ENCODE measurements at regions not wholly inside any gene's neighbourhood (a gene's known extent, or its start where the extent isn't known, plus 50 kb on each side); places are given as distances from the start of the nearest gene placed in this dataset.
"Not testable (repeated sequence)": the region's sequence is repeated elsewhere in the genome, so short reads cannot be mapped to it uniquely, and the experiment has no call there.

DNA sequence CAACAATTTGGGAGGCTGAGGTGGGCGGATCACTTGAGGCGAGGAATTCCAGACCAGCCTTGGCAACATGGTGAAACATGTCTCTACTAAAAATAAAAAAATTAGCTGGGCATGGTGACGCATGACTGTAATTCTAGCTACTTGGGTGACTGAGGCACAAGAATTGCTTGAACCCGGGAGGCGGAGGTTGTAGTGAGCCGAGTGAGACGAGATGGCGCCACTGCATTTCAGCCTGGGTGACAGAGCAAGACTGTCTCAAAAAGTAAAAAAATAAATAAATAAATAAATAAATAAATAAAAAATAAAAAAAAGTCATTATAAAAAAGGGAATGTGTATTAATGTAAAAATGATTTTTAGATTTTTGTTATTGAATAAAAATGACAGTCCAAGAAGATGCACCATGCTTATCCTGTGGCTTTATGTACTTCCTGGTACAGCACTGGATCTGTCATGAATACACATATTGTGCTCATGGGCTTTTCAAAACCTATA is 658.8 kb upstream of the LRRN3 start:
- ATAC-seq (ENCODE audit: low FRiP score) (no peak), DNase-seq (no peak)
- intact Hi-C loops (cut with DNase I), result no loop called here
- peaks cover 1% of the 10 kb centered on the region for H3K9me3 ChIP-seq (ENCODE audit: control insufficient read depth, low read length)
- 96 to 97% methylated on average over 8 of the region's 8 CpGs for WGBS, 2 donors
- no peak overlapping the region for H3K4me3 ChIP-seq (ENCODE audit: low read length in 2 of 2)
- no peaks in the 10 kb centered on the region for H3K27me3 ChIP-seq (ENCODE audit: control insufficient read depth in 1 of 2, insufficient read depth in 2 of 2, low read length in 1 of 2)
- H3K27ac ChIP-seq (ENCODE audit: low read depth in 1 of 2, low read length in 2 of 2), result no peak overlapping the region
- no peaks in the 10 kb centered on the region for H3K36me3 ChIP-seq (ENCODE audit: control insufficient read depth in 1 of 2, insufficient read depth in 2 of 2, low read length in 1 of 2)
- no peaks in the 10 kb centered on the region for H3K4me1 ChIP-seq (ENCODE audit: control insufficient read depth in 1 of 2, insufficient read depth in 2 of 2, low read length in 2 of 2)

- ATAC-seq (ENCODE audit: low FRiP score); H3K36me3 ChIP-seq (ENCODE audit: control insufficient read depth in 1 of 2, insufficient read depth in 2 of 2, low read length in 1 of 2); H3K9me3 ChIP-seq (ENCODE audit: control insufficient read depth, low read length); intact Hi-C loops (cut with DNase I); H3K27ac ChIP-seq (ENCODE audit: low read depth in 1 of 2, low read length in 2 of 2); H3K4me3 ChIP-seq (ENCODE audit: low read length in 2 of 2); H3K4me1 ChIP-seq (ENCODE audit: control insufficient read depth in 1 of 2, insufficient read depth in 2 of 2, low read length in 2 of 2); H3K27me3 ChIP-seq (ENCODE audit: control insufficient read depth in 1 of 2, insufficient read depth in 2 of 2, low read length in 1 of 2); DNase-seq: not testable (repeated sequence)
- WGBS, 2 donors, result 96 to 98% methylated on average over 2 of the region's 2 CpGs
These were observed 652.0 kb upstream of the LRRN3 start for GRCh38 chr7:110438926-110439325.

GRCh38 chr7:110442381-110442837 is 648.5 kb upstream of the LRRN3 start:
- Histone ChIP-seq H3K36me3 (ENCODE audit: control insufficient read depth in 1 of 2, insufficient read depth in 2 of 2, low read length in 1 of 2) (no peaks in the 10 kb centered on the region), H3K4me1 (ENCODE audit: control insufficient read depth in 1 of 2, insufficient read depth in 2 of 2, low read length in 2 of 2) (no peaks in the 10 kb centered on the region), H3K27ac (ENCODE audit: low read depth in 1 of 2, low read length in 2 of 2) (no peak overlapping the region), H3K9me3 (ENCODE audit: control insufficient read depth, low read length) (no peaks in the 10 kb centered on the region), H3K4me3 (ENCODE audit: low read length in 2 of 2) (no peak overlapping the region), H3K27me3 (ENCODE audit: control insufficient read depth in 1 of 2, insufficient read depth in 2 of 2, low read length in 1 of 2) (no peaks in the 10 kb centered on the region)
- DNase-seq (no peak), ATAC-seq (ENCODE audit: low FRiP score) (no peak)
- intact Hi-C loops (cut with DNase I), result no loop called here
- 34 to 37% methylated on average over 4 of the region's 4 CpGs for WGBS, 2 donors

DNA sequence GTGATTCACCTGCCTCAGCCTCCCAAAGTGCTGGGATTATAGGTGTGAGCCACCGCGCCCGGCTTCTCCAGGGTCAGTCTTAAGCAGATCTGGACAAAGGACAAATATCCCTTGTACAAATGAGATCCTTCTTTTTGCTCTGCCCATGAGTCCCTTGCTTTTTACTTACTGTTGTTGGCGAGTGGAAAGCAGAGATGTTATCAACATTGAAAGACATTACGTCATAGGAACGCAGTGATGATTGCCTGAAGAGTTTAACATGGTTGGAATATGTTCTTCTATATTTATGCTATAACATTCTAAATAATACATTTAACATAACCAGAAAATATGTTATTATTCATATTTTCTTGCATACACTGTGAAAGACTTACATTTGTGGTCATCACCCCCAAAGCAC is 644.3 kb upstream of the LRRN3 start:
- Histone ChIP-seq H3K27ac (ENCODE audit: low read depth in 1 of 2, low read length in 2 of 2) (no peak overlapping the region), H3K9me3 (ENCODE audit: control insufficient read depth, low read length) (no peaks in the 10 kb centered on the region), H3K36me3 (ENCODE audit: control insufficient read depth in 1 of 2, insufficient read depth in 2 of 2, low read length in 1 of 2) (no peaks in the 10 kb centered on the region), H3K4me3 (ENCODE audit: low read length in 2 of 2) (no peak overlapping the region), H3K27me3 (ENCODE audit: control insufficient read depth in 1 of 2, insufficient read depth in 2 of 2, low read length in 1 of 2) (no peaks in the 10 kb centered on the region), H3K4me1 (ENCODE audit: control insufficient read depth in 1 of 2, insufficient read depth in 2 of 2, low read length in 2 of 2) (no peaks in the 10 kb centered on the region)
- intact Hi-C loops (cut with DNase I), result no loop called here
- ATAC-seq (ENCODE audit: low FRiP score), result no peak
- WGBS, 2 donors, result 89 to 94% methylated on average over 6 of the region's 6 CpGs
- DNase-seq, result no peak

- intact Hi-C loops (cut with DNase I), result no loop called here
- no peak for ATAC-seq (ENCODE audit: low FRiP score)
These were observed 642.0 kb upstream of the LRRN3 start for GRCh38 chr7:110448918-110449317.

GRCh38 chr7:110454713-110455112 is 636.2 kb upstream of the LRRN3 start:
- 49 to 60% methylated on average over 3 of the region's 3 CpGs for WGBS, 2 donors
- H3K4me3 ChIP-seq (ENCODE audit: low read length in 2 of 2), result no peak overlapping the region
- peaks cover 2% of the 10 kb centered on the region for H3K9me3 ChIP-seq (ENCODE audit: control insufficient read depth, low read length)
- H3K27me3 ChIP-seq (ENCODE audit: control insufficient read depth in 1 of 2, insufficient read depth in 2 of 2, low read length in 1 of 2), result no peaks in the 10 kb centered on the region
- no peaks in the 10 kb centered on the region for H3K4me1 ChIP-seq (ENCODE audit: control insufficient read depth in 1 of 2, insufficient read depth in 2 of 2, low read length in 2 of 2)
- H3K27ac ChIP-seq (ENCODE audit: low read depth in 1 of 2, low read length in 2 of 2), result no peak overlapping the region
- no peak for ATAC-seq (ENCODE audit: low FRiP score)
- intact Hi-C loops (cut with DNase I), result no loop called here
- no peak for DNase-seq
- no peaks in the 10 kb centered on the region for H3K36me3 ChIP-seq (ENCODE audit: control insufficient read depth in 1 of 2, insufficient read depth in 2 of 2, low read length in 1 of 2)

More at GRCh38 chr7:110448918-110449317, 642.0 kb upstream of the LRRN3 start:
- no peaks in the 10 kb centered on the region for H3K27me3 ChIP-seq (ENCODE audit: control insufficient read depth in 1 of 2, insufficient read depth in 2 of 2, low read length in 1 of 2)
- H3K4me3 ChIP-seq (ENCODE audit: low read length in 2 of 2), result no peak overlapping the region
- H3K36me3 ChIP-seq (ENCODE audit: control insufficient read depth in 1 of 2, insufficient read depth in 2 of 2, low read length in 1 of 2), result no peaks in the 10 kb centered on the region
- no peak for DNase-seq
- H3K9me3 ChIP-seq (ENCODE audit: control insufficient read depth, low read length), result no peaks in the 10 kb centered on the region
- H3K27ac ChIP-seq (ENCODE audit: low read depth in 1 of 2, low read length in 2 of 2), result no peak overlapping the region
- no peaks in the 10 kb centered on the region for H3K4me1 ChIP-seq (ENCODE audit: control insufficient read depth in 1 of 2, insufficient read depth in 2 of 2, low read length in 2 of 2)

DNA sequence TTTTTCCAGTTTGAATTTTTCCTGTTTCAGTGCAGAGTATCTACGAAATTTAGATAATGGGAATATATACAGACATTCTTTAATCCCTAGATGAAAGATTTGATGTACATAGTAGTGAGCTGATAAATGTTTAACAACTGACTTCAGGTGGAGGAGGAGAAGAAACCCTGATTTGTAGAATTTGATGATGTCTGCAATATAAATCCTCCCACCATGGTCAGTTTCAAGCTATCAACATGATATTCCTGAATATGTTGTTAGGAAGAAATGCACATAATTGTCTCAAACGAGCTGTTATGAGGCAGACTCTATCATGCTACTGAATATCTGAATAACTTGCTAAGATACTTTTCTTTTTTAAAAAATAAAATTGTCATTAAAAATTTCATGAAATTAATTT is 629.3 kb upstream of the LRRN3 start:
- Histone ChIP-seq H3K4me3 (ENCODE audit: low read length in 2 of 2) (no peak overlapping the region), H3K4me1 (ENCODE audit: control insufficient read depth in 1 of 2, insufficient read depth in 2 of 2, low read length in 2 of 2) (no peaks in the 10 kb centered on the region), H3K9me3 (ENCODE audit: control insufficient read depth, low read length) (peaks cover 2% of the 10 kb centered on the region), H3K36me3 (ENCODE audit: control insufficient read depth in 1 of 2, insufficient read depth in 2 of 2, low read length in 1 of 2) (no peaks in the 10 kb centered on the region), H3K27me3 (ENCODE audit: control insufficient read depth in 1 of 2, insufficient read depth in 2 of 2, low read length in 1 of 2) (no peaks in the 10 kb centered on the region), H3K27ac (ENCODE audit: low read depth in 1 of 2, low read length in 2 of 2) (no peak overlapping the region)
- intact Hi-C loops (cut with DNase I), result no loop called here
- ATAC-seq (ENCODE audit: low FRiP score) (no peak), DNase-seq (no peak)
- WGBS, 2 donors, result 42 to 56% methylated on average over 2 of the region's 2 CpGs

GRCh38 chr7:110470420-110470819 is 620.5 kb upstream of the LRRN3 start:
- intact Hi-C loops (cut with DNase I), result no loop called here
- Histone ChIP-seq H3K27ac (ENCODE audit: low read depth in 1 of 2, low read length in 2 of 2) (no peak overlapping the region), H3K27me3 (ENCODE audit: control insufficient read depth in 1 of 2, insufficient read depth in 2 of 2, low read length in 1 of 2) (no peaks in the 10 kb centered on the region), H3K4me1 (ENCODE audit: control insufficient read depth in 1 of 2, insufficient read depth in 2 of 2, low read length in 2 of 2) (no peaks in the 10 kb centered on the region), H3K9me3 (ENCODE audit: control insufficient read depth, low read length) (no peaks in the 10 kb centered on the region), H3K36me3 (ENCODE audit: control insufficient read depth in 1 of 2, insufficient read depth in 2 of 2, low read length in 1 of 2) (no peaks in the 10 kb centered on the region), H3K4me3 (ENCODE audit: low read length in 2 of 2) (no peak overlapping the region)
- ATAC-seq (ENCODE audit: low FRiP score), result no peak
- DNase-seq, result no peak

GRCh38 chr7:110472419-110472818 is 618.5 kb upstream of the LRRN3 start:
- H3K4me1 ChIP-seq (ENCODE audit: control insufficient read depth in 1 of 2, insufficient read depth in 2 of 2, low read length in 2 of 2); DNase-seq; intact Hi-C loops (cut with DNase I); H3K9me3 ChIP-seq (ENCODE audit: control insufficient read depth, low read length); H3K36me3 ChIP-seq (ENCODE audit: control insufficient read depth in 1 of 2, insufficient read depth in 2 of 2, low read length in 1 of 2); H3K27ac ChIP-seq (ENCODE audit: low read depth in 1 of 2, low read length in 2 of 2); ATAC-seq (ENCODE audit: low FRiP score); H3K4me3 ChIP-seq (ENCODE audit: low read length in 2 of 2); H3K27me3 ChIP-seq (ENCODE audit: control insufficient read depth in 1 of 2, insufficient read depth in 2 of 2, low read length in 1 of 2): not testable (repeated sequence)
- WGBS, 2 donors, result 81% methylated on average over 7 of the region's 7 CpGs
